Activated CD8-positive, alpha-beta T cell treated with anti-CD3 and anti-CD28 coated beads for 36 hours (primary cell): ENCODE measurements at regions not wholly inside any gene's neighbourhood (a gene's known extent, or its start where the extent isn't known, plus 50 kb on each side); places are given as distances from the start of the nearest gene placed in this dataset.

ENCODE experiments used
- ATAC-seq: fragments of 200-7000 bp; cut with Tn5 transposase; one replicate; pipeline ENCODE4 v1.10.0; 2021; ENCODE audit warnings: mild to moderate bottlenecking, moderate library complexity
- CTCF ChIA-PET: fragments of 350-600 bp; sonication (Branson Sonifier 250); formaldehyde crosslinking; loops from one replicate; lab custom pipeline; 2021; ENCODE audit warnings: antibody characterized with exemption; lab: Charles Lee
- POLR2A ChIA-PET: fragments of 350-600 bp; sonication (Branson Sonifier 250); formaldehyde crosslinking; loops from one replicate; lab custom pipeline; 2021; ENCODE audit warnings: antibody characterized with exemption; lab: Charles Lee
- DNase-seq: peaks from one replicate; pipeline ENCODE4 v3.0.0-alpha.2; 2020
- H3K27ac Mint-ChIP-seq: one replicate; pipeline ENCODE4 v1.8.0; 2021; ENCODE audit warnings: mild to moderate bottlenecking, mixed read lengths
- H3K27me3 Mint-ChIP-seq: one replicate; pipeline ENCODE4 v1.8.0; 2021; ENCODE audit warnings: mixed read lengths
- H3K36me3 Mint-ChIP-seq: one replicate; pipeline ENCODE4 v1.8.0; 2021; ENCODE audit warnings: low read depth, mixed read lengths
- H3K4me1 Mint-ChIP-seq: one replicate; pipeline ENCODE4 v1.8.0; 2021; ENCODE audit warnings: low read depth, mixed read lengths
- H3K4me3 Mint-ChIP-seq: one replicate; pipeline ENCODE4 v1.8.0; 2021; ENCODE audit warnings: mild to moderate bottlenecking, moderate library complexity, mixed read lengths
- H3K9me3 Mint-ChIP-seq: one replicate; pipeline ENCODE4 v1.8.0; 2021; ENCODE audit warnings: mixed read lengths
- intact Hi-C: fragments of 100-400 bp; cut with micrococcal nuclease; formaldehyde crosslinking; loops from one replicate; pipeline ENCODE4 v1.10.0; 2022
- TF ChIP-seq, protein P1 (sequence below): fragments of 200-600 bp; IDR thresholded peaks from one replicate; pipeline ENCODE4 v1.8.0; 2022; ENCODE audit warnings: antibody characterized with exemption, mild to moderate bottlenecking

DNA sequence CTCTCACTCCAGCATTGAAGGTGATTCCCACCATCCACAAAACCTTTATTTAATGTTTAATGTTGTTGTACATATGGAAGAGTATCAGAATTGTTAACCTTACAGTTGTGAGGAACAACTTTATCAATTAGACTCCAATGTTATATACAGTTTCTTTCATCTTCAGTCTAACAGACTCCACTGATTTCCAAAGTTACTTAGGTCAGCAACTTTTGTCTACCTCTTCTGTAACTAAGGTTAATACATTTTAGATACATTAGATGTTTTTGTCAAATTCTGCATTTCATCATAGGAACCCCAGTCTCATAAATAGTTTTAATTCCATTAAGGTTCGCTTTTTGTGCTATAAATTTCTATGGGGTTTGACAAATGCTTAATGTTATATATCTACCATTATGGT lies 223.9 kb upstream of the POM121L12 start:
- POLR2A ChIA-PET: no interaction called here
- peaks cover 15% of the 10 kb centered on the region for H3K9me3 Mint-ChIP-seq
- CTCF ChIA-PET: no interaction called here
- H3K4me1 Mint-ChIP-seq: no peaks in the 10 kb centered on the region
- DNase-seq: no peak
- ATAC-seq: no peak
- intact Hi-C loops: no loop called here
- H3K27ac Mint-ChIP-seq: no peak overlapping the region
- H3K27me3 Mint-ChIP-seq: no peaks in the 10 kb centered on the region
- H3K4me3 Mint-ChIP-seq: no peak overlapping the region
- no peaks in the 10 kb centered on the region for H3K36me3 Mint-ChIP-seq
- TF ChIP-seq, protein P1, sequence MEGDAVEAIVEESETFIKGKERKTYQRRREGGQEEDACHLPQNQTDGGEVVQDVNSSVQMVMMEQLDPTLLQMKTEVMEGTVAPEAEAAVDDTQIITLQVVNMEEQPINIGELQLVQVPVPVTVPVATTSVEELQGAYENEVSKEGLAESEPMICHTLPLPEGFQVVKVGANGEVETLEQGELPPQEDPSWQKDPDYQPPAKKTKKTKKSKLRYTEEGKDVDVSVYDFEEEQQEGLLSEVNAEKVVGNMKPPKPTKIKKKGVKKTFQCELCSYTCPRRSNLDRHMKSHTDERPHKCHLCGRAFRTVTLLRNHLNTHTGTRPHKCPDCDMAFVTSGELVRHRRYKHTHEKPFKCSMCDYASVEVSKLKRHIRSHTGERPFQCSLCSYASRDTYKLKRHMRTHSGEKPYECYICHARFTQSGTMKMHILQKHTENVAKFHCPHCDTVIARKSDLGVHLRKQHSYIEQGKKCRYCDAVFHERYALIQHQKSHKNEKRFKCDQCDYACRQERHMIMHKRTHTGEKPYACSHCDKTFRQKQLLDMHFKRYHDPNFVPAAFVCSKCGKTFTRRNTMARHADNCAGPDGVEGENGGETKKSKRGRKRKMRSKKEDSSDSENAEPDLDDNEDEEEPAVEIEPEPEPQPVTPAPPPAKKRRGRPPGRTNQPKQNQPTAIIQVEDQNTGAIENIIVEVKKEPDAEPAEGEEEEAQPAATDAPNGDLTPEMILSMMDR: no peak

DNA sequence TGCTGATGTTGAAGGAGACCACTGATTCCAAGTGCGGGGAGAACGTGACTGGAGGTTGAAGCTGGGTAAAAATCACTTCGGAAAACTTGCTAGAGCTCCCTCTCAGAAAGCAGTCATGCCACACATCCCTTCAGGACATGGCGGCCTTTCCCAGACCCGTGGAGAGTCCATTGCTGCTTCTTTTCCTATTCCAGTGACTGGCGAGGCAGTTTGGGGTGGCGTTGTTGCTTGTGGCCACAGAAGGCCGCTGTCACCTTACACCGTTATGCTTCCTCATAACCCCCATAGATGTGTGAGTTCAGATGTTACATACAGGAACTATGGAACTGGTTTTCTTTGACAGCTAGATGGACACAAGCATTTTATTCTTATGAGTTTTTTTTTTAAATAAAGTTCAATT lies 235.6 kb upstream of the POM121L12 start:
- Mint-ChIP-seq H3K4me3 (no peak overlapping the region), H3K9me3 (peaks cover 12% of the 10 kb centered on the region), H3K4me1 (no peaks in the 10 kb centered on the region), H3K27ac (no peak overlapping the region), H3K36me3 (no peaks in the 10 kb centered on the region), H3K27me3 (no peaks in the 10 kb centered on the region)
- TF ChIP-seq, protein P1: no peak
- ChIA-PET CTCF (no interaction called here), POLR2A (no interaction called here)
- intact Hi-C loops: no loop called here
- no peak for ATAC-seq
- DNase-seq: no peak

DNA sequence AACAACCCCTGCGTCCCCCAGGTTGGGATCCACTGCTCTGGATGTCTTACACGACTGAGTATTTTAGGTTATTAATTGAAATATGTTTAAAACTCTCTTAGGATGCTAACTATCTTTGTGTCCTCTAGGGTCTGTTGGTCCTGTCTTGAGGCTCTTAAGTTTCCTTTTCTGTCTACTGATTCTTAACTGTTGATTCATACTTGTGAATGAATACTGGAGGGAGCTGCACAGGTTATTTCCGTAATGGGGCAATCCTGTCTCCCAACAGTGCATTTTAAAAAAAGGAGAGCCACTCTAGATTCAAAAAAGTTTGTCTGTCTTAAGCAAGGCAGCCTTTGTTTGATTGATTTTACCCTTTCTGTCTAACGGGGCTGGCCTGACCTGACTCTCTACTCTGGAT lies 237.6 kb upstream of the POM121L12 start:
- H3K4me1 Mint-ChIP-seq: no peaks in the 10 kb centered on the region
- H3K27me3 Mint-ChIP-seq: no peaks in the 10 kb centered on the region
- H3K9me3 Mint-ChIP-seq: peaks cover 6% of the 10 kb centered on the region
- no peak for DNase-seq
- ChIA-PET POLR2A (no interaction called here), CTCF (no interaction called here)
- TF ChIP-seq, protein P1: no peak
- no peaks in the 10 kb centered on the region for H3K36me3 Mint-ChIP-seq
- H3K4me3 Mint-ChIP-seq: no peak overlapping the region
- no peak overlapping the region for H3K27ac Mint-ChIP-seq
- no peak for ATAC-seq
- intact Hi-C loops: no loop called here

DNA sequence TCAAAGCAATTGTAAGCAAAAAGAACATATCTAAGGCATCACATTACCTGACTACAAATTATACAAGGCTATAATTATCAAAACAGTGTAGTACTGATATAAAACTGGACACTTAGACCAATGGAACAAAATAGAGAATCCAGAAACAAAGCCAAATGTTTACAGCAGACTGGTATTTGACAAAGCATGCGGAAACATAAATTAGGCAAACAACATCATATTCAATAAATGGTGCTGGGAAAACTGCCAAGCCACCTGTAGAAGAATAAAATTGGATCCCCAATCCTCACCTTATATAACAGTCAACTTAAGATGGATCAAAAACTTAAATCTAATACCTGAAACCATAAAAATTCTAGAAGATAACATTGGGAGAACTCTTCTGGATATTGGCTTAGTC lies 240.8 kb upstream of the POM121L12 start:
- no peaks in the 10 kb centered on the region for H3K27me3 Mint-ChIP-seq
- no peak for ATAC-seq

DNA sequence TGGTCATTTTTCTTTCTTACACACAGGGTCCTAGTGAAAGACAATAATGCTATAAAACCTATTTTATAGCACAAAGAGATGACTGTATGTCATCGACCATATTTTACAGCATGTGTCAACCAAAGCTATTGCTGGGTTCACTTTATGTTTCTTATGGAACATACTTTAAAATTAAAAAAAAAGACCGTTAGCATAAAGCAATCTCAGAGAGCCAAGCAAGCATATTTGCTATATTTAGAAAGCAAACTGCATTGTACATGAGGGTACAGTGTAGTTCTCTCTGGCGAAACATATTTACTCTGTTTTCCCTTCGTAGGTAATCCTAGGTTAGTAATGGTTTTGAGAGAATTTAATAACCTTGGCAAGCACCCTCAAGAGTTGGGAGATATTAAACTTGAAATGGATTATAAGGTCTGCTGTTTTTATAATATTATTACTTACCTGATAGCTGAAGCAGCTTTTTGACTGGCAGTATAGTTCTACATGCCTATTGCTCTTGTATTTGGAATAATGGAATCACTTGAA lies 244.2 kb upstream of the POM121L12 start:
- Mint-ChIP-seq H3K4me3 (no peak overlapping the region), H3K36me3 (no peaks in the 10 kb centered on the region), H3K27ac (no peak overlapping the region), H3K27me3 (no peaks in the 10 kb centered on the region), H3K9me3 (peaks cover 14% of the 10 kb centered on the region), H3K4me1 (no peaks in the 10 kb centered on the region)
- ATAC-seq (no peak), DNase-seq (no peak)
- TF ChIP-seq, protein P1: no peak
- CTCF ChIA-PET: no interaction called here
- POLR2A ChIA-PET: no interaction called here
- intact Hi-C loops: no loop called here

More for the DNA sequence above, 240.8 kb upstream of the POM121L12 start:
- Mint-ChIP-seq H3K9me3 (peaks cover 5% of the 10 kb centered on the region), H3K36me3 (no peaks in the 10 kb centered on the region), H3K27ac (no peak overlapping the region), H3K4me3 (no peak overlapping the region), H3K4me1 (no peaks in the 10 kb centered on the region)
- no peak for DNase-seq
- intact Hi-C loops: no loop called here
- ChIA-PET POLR2A (no interaction called here), CTCF (no interaction called here)
- TF ChIP-seq, protein P1: no peak
